NOMO-1 (cell line): ENCODE measurements at regions not wholly inside any gene's neighbourhood (a gene's known extent, or its start where the extent isn't known, plus 50 kb on each side); places are given as distances from the start of the nearest gene placed in this dataset.
"Not testable (repeated sequence)": the region's sequence is repeated elsewhere in the genome, so short reads cannot be mapped to it uniquely, and the experiment has no call there.

ENCODE experiments used
- DNase-seq, 2 experiments: peaks; one replicate each; lab custom pipeline; 2025; ENCODE audit not compliant: unreplicated experiment in 2 of 2; lab: John Stamatoyannopoulos, UW

GRCh38 chr22:45061332-45061731, 51.5 kb upstream of the PHF21B start:
- no peak for DNase-seq

GRCh38 chr22:45064313-45065278, 54.8 kb upstream of the PHF21B start:
- no peak for DNase-seq

- no peak for DNase-seq
Measured at GRCh38 chr22:45065726-45066125, 55.9 kb upstream of the PHF21B start.

- DNase-seq, result no peak
Measured at GRCh38 chr22:45067731-45068130, 57.9 kb upstream of the PHF21B start.

- no peak for DNase-seq
Measured at GRCh38 chr22:45069925-45070324, 60.1 kb upstream of the PHF21B start.

GRCh38 chr22:45071618-45072017, 61.8 kb upstream of the PHF21B start:
- no peak for DNase-seq

- no peak for DNase-seq
Measured at GRCh38 chr22:45072322-45072903, 62.6 kb upstream of the PHF21B start.

- DNase-seq, result peak; percentile 21 to 58
Measured at GRCh38 chr22:45073064-45073463, 63.3 kb upstream of the PHF21B start.

- DNase-seq, result no peak
Measured at GRCh38 chr22:45077286-45077685, 67.5 kb upstream of the PHF21B start.

- no peak for DNase-seq
Measured at GRCh38 chr22:45077826-45078334, 68.1 kb upstream of the PHF21B start.

GRCh38 chr22:45082795-45083194, 73.0 kb upstream of the PHF21B start:
- no peak for DNase-seq

- DNase-seq, result no peak
Measured at GRCh38 chr22:45083659-45084305, 74.0 kb upstream of the PHF21B start.

- DNase-seq, result no peak
Measured at GRCh38 chr22:45084400-45084920, 74.7 kb upstream of the PHF21B start.

GRCh38 chr22:45087802-45088201, 75.9 kb upstream of the NUP50 start:
- DNase-seq, result no peak

- DNase-seq, result no peak
Measured at GRCh38 chr22:45088576-45088975, 75.1 kb upstream of the NUP50 start.

GRCh38 chr22:45090497-45090910, 73.2 kb upstream of the NUP50 start:
- DNase-seq, result no peak

GRCh38 chr22:45091254-45091854, 72.4 kb upstream of the NUP50 start:
- DNase-seq, result no peak

GRCh38 chr22:45091875-45092274, 71.8 kb upstream of the NUP50 start:
- DNase-seq, result not testable (repeated sequence)

GRCh38 chr22:45092644-45093043, 71.1 kb upstream of the NUP50 start:
- DNase-seq, result no peak

GRCh38 chr22:45093609-45094008, 70.1 kb upstream of the NUP50 start:
- no peak for DNase-seq
